ENCODE measurements at regions not wholly inside any gene's neighbourhood (a gene's known extent, or its start where the extent isn't known, plus 50 kb on each side); places are given as distances from the start of the nearest gene placed in this dataset.

- TF ChIP-seq CTCF (IDR thresholded peaks at IDR 0.05; ENCODE audit: unreplicated experiment) = no peak
- H3K27ac Mint-ChIP-seq (ENCODE audit: unreplicated experiment) = no peak overlapping the region
- H3K4me1 Mint-ChIP-seq (ENCODE audit: unreplicated experiment) = peaks cover 18% of the 10 kb centered on the region
- H3K27me3 Mint-ChIP-seq (ENCODE audit: unreplicated experiment) = peaks cover 7% of the 10 kb centered on the region
- no peaks in the 10 kb centered on the region for H3K9me3 Mint-ChIP-seq (ENCODE audit: unreplicated experiment)
- no peak for DNase-seq (ENCODE audit: low spot score)
- H3K36me3 Mint-ChIP-seq (ENCODE audit: low read depth, unreplicated experiment) = no peaks in the 10 kb centered on the region
- no peak overlapping the region for H3K4me3 Mint-ChIP-seq (ENCODE audit: unreplicated experiment)
These were observed 350.8 kb downstream of the CYRIA start for GRCh38 chr2:16314691-16315457.

- DNase-seq (ENCODE audit: low spot score) = no peak
- TF ChIP-seq CTCF (IDR thresholded peaks at IDR 0.05; ENCODE audit: unreplicated experiment) = no peak
- H3K4me3 Mint-ChIP-seq (ENCODE audit: unreplicated experiment) = no peak overlapping the region
- H3K36me3 Mint-ChIP-seq (ENCODE audit: low read depth, unreplicated experiment) = no peaks in the 10 kb centered on the region
- H3K27me3 Mint-ChIP-seq (ENCODE audit: unreplicated experiment) = peaks cover 7% of the 10 kb centered on the region
- peaks cover 15% of the 10 kb centered on the region for H3K4me1 Mint-ChIP-seq (ENCODE audit: unreplicated experiment)
- no peaks in the 10 kb centered on the region for H3K9me3 Mint-ChIP-seq (ENCODE audit: unreplicated experiment)
- H3K27ac Mint-ChIP-seq (ENCODE audit: unreplicated experiment) = no peak overlapping the region
These were observed 351.6 kb downstream of the CYRIA start for GRCh38 chr2:16314001-16314400.

DNA sequence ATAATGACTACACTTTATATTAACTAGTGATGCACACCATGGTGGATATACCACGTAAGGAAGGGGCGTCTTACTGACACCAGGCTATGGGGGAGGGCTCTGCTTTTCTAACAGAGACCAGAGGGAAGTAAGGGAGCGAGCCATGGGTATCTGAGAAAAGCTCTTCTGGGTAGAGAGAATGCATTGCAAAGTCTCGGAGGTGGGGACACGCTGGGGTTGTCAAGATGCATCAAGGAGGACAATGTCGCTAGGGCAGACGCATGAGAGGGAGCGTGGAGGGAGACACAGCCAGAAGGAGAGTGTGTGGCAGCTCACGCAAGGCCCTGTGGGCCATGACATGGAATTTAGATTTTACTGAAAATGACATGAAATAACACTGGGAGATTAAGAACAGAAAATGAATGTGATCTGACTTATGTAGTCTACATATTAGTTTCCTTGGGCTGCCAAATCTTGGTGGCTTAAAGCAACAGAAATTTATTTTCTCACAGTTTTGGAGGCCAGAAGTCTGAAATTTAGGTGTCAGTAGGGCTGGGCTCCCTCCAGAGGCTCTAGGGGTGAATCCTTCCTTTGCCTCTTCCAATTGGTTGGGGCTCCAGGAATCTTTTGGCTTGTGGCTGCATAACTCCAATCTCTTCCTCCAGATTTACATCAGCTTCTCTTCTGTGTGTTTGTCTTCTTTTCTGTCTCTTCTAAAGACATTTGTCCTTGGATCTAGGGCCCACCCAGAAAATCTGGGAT, 352.2 kb downstream of the CYRIA start:
- no peak overlapping the region for H3K27ac Mint-ChIP-seq (ENCODE audit: unreplicated experiment)

GRCh38 chr2:16312771-16313170, 352.9 kb downstream of the CYRIA start:
- Mint-ChIP-seq H3K9me3 (ENCODE audit: unreplicated experiment) (no peaks in the 10 kb centered on the region), H3K27me3 (ENCODE audit: unreplicated experiment) (peaks cover 3% of the 10 kb centered on the region), H3K27ac (ENCODE audit: unreplicated experiment) (no peak overlapping the region), H3K4me1 (ENCODE audit: unreplicated experiment) (peaks cover 3% of the 10 kb centered on the region), H3K4me3 (ENCODE audit: unreplicated experiment) (no peak overlapping the region), H3K36me3 (ENCODE audit: low read depth, unreplicated experiment) (no peaks in the 10 kb centered on the region)
- no peak for DNase-seq (ENCODE audit: low spot score)
- no peak for TF ChIP-seq CTCF (IDR thresholded peaks at IDR 0.05; ENCODE audit: unreplicated experiment)

More for the DNA sequence above, 352.2 kb downstream of the CYRIA start:
- no peaks in the 10 kb centered on the region for H3K36me3 Mint-ChIP-seq (ENCODE audit: low read depth, unreplicated experiment)
- no peaks in the 10 kb centered on the region for H3K9me3 Mint-ChIP-seq (ENCODE audit: unreplicated experiment)
- DNase-seq (ENCODE audit: low spot score) = no peak
- H3K4me1 Mint-ChIP-seq (ENCODE audit: unreplicated experiment) = peaks cover 10% of the 10 kb centered on the region
- no peak for TF ChIP-seq CTCF (IDR thresholded peaks at IDR 0.05; ENCODE audit: unreplicated experiment)
- no peak overlapping the region for H3K4me3 Mint-ChIP-seq (ENCODE audit: unreplicated experiment)
- peaks cover 5% of the 10 kb centered on the region for H3K27me3 Mint-ChIP-seq (ENCODE audit: unreplicated experiment)

Data from endothelial cell (in vitro differentiated cells).